Nephron (organoid): ENCODE measurements at regions not wholly inside any gene's neighbourhood (a gene's known extent, or its start where the extent isn't known, plus 50 kb on each side); places are given as distances from the start of the nearest gene placed in this dataset.

Experiments
- H3K27ac Mint-ChIP-seq, 3 experiments: 2 replicates each; pipeline ENCODE4 v1.8.0; 2020; ENCODE audit warnings: mixed read lengths in 3 of 3, mild to moderate bottlenecking in 2 of 3, moderate library complexity in 1 of 3
- H3K27me3 Mint-ChIP-seq: 2 replicates; pipeline ENCODE4 v1.8.0; 2021; ENCODE audit warnings: low read depth, mild to moderate bottlenecking, moderate library complexity, mixed read lengths
- H3K36me3 Mint-ChIP-seq: 2 replicates; pipeline ENCODE4 v1.8.0; 2020; ENCODE audit warnings: low read depth, mixed read lengths
- H3K4me1 Mint-ChIP-seq: 2 replicates; pipeline ENCODE4 v1.8.0; 2020; ENCODE audit warnings: mixed read lengths
- H3K4me3 Mint-ChIP-seq, 3 experiments: 2 replicates each; pipeline ENCODE4 v1.8.0; 2020; ENCODE audit warnings: mild to moderate bottlenecking in 3 of 3, mixed read lengths in 3 of 3, moderate library complexity in 2 of 3
- H3K9me3 Mint-ChIP-seq: 2 replicates; pipeline ENCODE4 v1.8.0; 2020; ENCODE audit warnings: mixed read lengths
- TF ChIP-seq, protein P1 (sequence below), 3 experiments: fragments of 200-600 bp; sonication (generic); IDR thresholded peaks; one replicate each; pipeline ENCODE4 v1.5.0; 2021; ENCODE audit warnings: antibody characterized with exemption in 3 of 3; ENCODE audit not compliant: unreplicated experiment in 3 of 3

DNA sequence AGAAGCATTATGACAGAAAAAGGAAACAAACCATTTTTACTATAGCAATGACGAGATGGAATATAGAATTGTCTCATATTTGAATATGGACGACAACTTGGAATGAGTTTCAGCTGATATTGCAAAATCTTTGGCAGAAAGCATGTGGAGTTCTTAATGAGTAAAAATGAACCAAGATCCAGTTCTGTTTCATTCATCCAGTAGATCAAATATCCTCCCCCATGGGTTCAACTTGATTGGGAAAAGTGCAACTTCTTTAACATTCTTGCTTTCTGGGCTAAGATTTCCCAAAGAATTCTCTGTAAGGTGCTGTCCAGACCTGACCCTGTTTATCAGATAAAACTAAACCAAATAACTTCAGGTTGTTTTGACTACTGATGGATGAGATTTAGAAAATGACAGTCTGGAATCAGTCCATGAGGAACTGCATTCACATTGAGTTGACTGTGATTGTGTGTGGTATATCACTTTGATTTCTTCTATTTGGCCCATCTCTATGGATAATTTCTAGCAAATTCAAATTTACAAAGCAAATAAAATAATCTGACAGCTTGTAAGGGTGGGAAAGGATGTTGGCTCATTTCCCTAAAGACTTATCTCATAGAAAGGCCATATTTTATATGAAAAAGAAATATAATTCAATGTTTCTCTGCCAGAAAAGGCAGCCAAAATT lies 267.4 kb downstream of the ADAMTS20 start:
- Mint-ChIP-seq H3K36me3 (no peaks in the 10 kb centered on the region), H3K9me3 (no peaks in the 10 kb centered on the region), H3K4me1 (peaks cover 80% of the 10 kb centered on the region), H3K4me3 (peak overlapping the region in 1 of 3 experiments; percentile 0), H3K27ac (peak overlapping the region; percentile 89 to 95 (median 91)), H3K27me3 (no peaks in the 10 kb centered on the region)
- TF ChIP-seq, protein P1, sequence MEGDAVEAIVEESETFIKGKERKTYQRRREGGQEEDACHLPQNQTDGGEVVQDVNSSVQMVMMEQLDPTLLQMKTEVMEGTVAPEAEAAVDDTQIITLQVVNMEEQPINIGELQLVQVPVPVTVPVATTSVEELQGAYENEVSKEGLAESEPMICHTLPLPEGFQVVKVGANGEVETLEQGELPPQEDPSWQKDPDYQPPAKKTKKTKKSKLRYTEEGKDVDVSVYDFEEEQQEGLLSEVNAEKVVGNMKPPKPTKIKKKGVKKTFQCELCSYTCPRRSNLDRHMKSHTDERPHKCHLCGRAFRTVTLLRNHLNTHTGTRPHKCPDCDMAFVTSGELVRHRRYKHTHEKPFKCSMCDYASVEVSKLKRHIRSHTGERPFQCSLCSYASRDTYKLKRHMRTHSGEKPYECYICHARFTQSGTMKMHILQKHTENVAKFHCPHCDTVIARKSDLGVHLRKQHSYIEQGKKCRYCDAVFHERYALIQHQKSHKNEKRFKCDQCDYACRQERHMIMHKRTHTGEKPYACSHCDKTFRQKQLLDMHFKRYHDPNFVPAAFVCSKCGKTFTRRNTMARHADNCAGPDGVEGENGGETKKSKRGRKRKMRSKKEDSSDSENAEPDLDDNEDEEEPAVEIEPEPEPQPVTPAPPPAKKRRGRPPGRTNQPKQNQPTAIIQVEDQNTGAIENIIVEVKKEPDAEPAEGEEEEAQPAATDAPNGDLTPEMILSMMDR (IDR thresholded peaks at IDR 0.05; ENCODE audit: unreplicated experiment in 3 of 3), result no peak

DNA sequence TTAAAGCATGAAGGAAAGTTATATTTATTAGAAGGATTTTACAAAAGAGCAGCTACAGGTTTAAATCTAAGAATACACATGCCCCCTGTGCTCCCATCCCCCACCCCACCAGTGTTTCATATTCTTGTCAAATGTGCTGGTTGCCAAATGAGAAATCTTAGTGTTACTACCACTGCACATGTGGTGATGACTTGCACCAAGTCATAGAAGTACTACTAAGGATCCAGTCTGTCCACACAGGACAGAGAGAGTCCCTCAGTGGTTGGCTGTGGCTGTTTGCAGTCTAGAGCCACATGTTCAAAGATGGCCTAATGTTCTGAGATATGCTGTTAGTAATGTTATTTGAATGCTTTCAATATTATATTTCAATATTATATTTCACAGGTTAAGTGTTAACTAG lies 268.8 kb downstream of the ADAMTS20 start:
- no peaks in the 10 kb centered on the region for H3K27me3 Mint-ChIP-seq
- no peaks in the 10 kb centered on the region for H3K36me3 Mint-ChIP-seq
- peak overlapping the region; percentile 66 to 96 (median 84) for H3K27ac Mint-ChIP-seq
- peaks cover 3% of the 10 kb centered on the region for H3K9me3 Mint-ChIP-seq
- H3K4me3 Mint-ChIP-seq, result no peak overlapping the region
- peaks cover 72% of the 10 kb centered on the region for H3K4me1 Mint-ChIP-seq
- TF ChIP-seq, protein P1 (IDR thresholded peaks at IDR 0.05; ENCODE audit: unreplicated experiment in 3 of 3), result no peak

DNA sequence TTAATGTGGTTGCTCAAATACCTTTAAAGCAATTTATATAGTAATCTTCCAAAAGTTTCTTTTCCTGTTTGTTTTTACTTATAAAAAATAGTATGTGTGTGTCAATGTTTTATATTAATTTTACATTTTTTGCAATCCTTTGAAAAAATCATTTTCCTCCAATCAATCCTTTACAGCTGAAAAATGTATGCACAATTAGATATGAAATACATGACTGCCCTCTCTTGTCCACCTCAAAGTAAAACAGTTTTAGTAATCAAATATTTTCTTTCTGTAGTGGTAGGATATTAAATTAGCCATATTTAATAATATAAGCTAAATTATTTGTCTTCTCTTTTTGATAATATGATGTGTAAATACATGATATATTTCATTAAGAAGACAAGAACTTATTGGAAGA lies 269.9 kb downstream of the ADAMTS20 start:
- TF ChIP-seq, protein P1 (IDR thresholded peaks at IDR 0.05; ENCODE audit: unreplicated experiment in 3 of 3), result peak; percentile 43 to 73 (median 54)
- H3K9me3 Mint-ChIP-seq, result peaks cover 3% of the 10 kb centered on the region
- H3K27me3 Mint-ChIP-seq, result no peaks in the 10 kb centered on the region
- H3K36me3 Mint-ChIP-seq, result no peaks in the 10 kb centered on the region
- H3K4me3 Mint-ChIP-seq, result no peak overlapping the region
- H3K27ac Mint-ChIP-seq, result peak overlapping the region; percentile 66 to 96 (median 84)
- H3K4me1 Mint-ChIP-seq, result peaks cover 65% of the 10 kb centered on the region

DNA sequence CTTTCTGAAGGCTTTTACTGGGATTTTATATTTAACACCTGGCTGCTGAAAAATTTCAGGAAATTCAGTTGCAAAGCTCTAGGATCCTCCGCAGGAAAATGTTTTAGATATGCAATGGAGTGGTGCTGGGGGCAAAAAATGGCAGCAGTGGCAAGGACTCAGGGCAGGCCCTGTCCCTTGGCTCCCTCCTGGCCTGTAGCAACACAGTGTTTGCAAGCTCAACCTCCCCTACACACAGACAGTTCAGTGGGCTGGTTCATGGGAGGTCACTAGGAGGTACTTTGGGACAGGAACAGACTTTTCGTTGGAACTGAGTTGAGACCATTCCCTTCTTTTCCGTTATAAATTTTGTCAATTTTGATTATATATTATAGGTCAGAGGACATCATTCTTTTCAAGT lies 270.4 kb downstream of the ADAMTS20 start:
- Mint-ChIP-seq H3K36me3 (no peaks in the 10 kb centered on the region), H3K4me1 (peaks cover 61% of the 10 kb centered on the region), H3K4me3 (peak overlapping the region in 2 of 3 experiments; percentile 9 to 24), H3K27ac (peak overlapping the region; percentile 83 to 96 (median 95)), H3K9me3 (peaks cover 4% of the 10 kb centered on the region), H3K27me3 (no peaks in the 10 kb centered on the region)
- TF ChIP-seq, protein P1 (IDR thresholded peaks at IDR 0.05; ENCODE audit: unreplicated experiment in 3 of 3), result no peak

DNA sequence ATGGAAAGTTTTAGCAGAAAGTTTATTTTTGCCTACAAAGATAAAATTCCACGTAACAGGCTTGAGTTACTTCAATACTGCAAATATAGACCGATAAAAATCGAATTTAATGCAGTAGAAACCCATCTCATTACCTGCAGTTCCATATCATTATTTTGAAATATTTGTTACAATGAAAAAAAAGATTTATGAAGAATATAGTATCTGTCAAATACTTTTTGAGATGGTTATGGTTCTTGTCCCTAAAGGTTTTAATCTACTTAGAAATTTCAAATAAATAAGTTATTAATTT lies 273.5 kb downstream of the ADAMTS20 start:
- TF ChIP-seq, protein P1 (IDR thresholded peaks at IDR 0.05; ENCODE audit: unreplicated experiment in 3 of 3), result no peak

More for the DNA sequence above, 273.5 kb downstream of the ADAMTS20 start:
- H3K4me3 Mint-ChIP-seq, result no peak overlapping the region
- H3K27ac Mint-ChIP-seq, result peak overlapping the region; percentile 52 to 77 (median 76)
- peaks cover 47% of the 10 kb centered on the region for H3K4me1 Mint-ChIP-seq
- H3K36me3 Mint-ChIP-seq, result no peaks in the 10 kb centered on the region
- H3K9me3 Mint-ChIP-seq, result peaks cover 9% of the 10 kb centered on the region
- H3K27me3 Mint-ChIP-seq, result no peaks in the 10 kb centered on the region
